HG03280 (cell line): ENCODE measurements at regions not wholly inside any gene's neighbourhood (a gene's known extent, or its start where the extent isn't known, plus 50 kb on each side); places are given as distances from the start of the nearest gene placed in this dataset.

ENCODE experiments used
- ATAC-seq: cut with Tn5 transposase; IDR thresholded peaks from one replicate; pipeline ENCODE4 v1.9.1; 2021; ENCODE audit warnings: mild to moderate bottlenecking, moderate library complexity; ENCODE audit not compliant: unreplicated experiment

DNA sequence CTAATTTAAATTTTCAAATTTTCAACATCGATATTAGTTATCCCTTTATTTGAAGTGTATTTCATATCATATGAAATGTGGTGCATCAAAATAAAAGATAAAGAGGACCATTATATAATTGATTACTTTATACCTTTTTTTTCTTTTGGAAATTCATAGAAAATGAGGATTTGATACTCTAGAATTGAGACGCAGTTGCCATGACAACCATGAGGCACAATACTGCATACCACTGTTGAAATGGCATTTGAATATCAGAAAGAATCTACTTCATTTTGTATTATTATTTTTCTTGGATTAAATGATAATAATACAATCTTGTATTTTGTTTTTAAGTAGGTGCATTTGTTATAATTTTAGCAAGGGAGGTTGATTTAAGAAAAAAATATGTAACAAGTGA is 323.1 kb downstream of the PCDH18 start:
- no peak for ATAC-seq

DNA sequence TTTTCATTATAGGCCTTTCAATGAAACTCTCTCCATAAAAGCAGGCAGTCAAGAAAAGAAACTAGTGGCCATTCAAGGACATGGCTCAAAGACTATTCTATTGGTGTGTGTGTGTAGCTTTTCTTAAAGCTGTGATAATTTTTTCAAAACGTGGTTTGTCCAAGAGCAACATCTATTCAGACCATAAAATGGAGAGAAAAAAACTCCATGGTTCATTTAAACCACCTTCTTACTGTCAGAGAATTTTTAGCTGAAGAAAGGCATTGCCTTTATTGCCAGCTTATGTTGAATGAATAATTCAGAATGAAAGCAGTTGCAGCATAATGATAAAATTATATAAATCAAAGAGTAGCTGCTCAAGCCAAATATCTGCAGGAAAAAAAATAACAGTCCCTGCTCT is 325.5 kb downstream of the PCDH18 start:
- ATAC-seq: no peak

DNA sequence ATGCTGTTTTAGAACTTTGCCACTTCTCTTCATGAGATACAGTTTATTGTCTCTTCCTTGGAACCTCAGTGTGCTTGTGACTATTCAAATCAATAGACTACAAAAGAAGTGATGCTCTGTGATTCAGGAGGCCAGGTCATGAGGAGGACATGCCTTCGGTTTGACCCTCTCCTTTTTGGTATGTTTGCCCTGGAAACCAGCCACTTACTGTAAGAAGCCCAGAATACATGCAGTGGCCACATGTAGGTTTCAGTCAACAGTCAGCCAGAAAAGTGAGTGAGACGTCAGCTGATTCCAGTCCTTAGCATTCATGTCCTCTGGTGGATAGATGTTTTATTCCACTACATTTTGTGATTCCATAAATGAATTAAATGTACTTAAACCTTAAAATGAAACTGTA is 328.7 kb downstream of the PCDH18 start:
- no peak for ATAC-seq

DNA sequence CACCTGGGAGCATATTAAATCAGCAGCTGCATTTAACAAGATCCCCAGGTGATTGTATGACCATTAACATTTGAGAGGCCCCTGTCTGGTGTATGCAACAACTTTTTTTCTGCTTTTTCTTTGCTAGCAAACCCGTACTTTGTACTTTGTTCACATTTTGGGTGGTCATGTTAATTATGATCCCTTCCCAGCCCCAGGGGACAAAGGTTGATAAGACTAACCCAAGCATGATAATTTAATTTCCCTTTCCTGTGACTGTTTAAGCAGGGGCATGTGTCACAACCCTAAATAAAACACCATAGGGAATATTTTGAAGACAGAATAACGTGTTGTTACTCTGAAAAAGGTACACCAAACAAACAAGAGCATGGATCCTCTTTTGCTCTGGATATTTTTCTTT is 332.0 kb downstream of the PCDH18 start:
- ATAC-seq: no peak

DNA sequence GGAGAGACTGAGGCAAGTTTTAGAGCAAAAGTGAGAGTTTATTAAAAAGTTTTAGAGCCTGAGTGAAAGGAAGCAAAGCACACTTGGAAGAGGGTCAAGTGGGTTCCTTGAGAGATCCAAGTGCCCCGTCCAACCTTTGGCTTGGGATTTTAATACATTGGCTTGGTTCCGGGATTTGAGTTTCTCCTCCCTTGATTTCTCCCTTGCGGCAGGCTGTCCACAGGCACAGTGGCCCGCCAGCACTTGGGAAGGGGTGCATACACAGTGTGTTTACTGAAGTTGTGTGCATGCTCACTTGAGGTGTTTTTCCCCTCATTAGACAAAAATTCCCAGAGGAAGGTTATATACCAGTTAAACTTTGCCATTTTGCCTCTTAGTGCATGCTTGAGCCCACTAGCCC is 333.5 kb downstream of the PCDH18 start:
- ATAC-seq: no peak

DNA sequence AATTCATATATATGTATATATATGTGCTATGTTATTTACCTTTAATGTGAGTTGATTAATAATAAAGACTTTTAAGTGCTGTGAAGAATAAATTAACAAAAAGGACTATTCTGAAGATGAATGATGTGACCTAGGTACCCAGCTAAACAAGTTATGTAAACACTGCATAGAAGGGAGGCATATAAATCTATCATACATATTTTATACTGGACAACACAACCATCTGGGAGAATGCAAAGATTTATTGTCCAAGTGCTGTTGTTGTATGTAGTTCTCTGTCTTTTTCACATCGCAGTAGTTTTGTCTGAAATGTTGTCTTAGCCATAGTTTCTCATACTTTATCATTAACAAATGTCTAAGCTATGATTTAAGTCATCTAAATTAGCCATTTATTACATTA is 337.6 kb downstream of the PCDH18 start:
- ATAC-seq: no peak

DNA sequence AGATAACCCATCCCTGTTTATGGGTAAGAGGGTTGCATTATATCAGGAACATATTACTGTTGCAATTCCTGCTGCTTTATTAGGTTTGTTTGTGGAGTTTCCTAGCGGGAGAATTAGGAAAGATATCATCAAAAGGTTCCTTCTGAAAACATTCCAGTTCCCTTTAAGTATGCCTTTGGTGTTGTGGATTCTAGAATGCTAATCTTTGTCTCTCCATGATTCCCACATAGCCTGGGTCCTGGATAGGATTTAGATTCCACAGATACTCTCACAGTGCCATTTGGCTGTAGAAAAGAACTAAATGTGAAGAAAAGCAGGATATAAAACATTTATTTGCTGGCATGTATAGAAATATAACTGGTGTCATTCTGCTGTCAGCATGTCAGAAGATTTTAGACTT is 338.7 kb downstream of the PCDH18 start:
- ATAC-seq: no peak

DNA sequence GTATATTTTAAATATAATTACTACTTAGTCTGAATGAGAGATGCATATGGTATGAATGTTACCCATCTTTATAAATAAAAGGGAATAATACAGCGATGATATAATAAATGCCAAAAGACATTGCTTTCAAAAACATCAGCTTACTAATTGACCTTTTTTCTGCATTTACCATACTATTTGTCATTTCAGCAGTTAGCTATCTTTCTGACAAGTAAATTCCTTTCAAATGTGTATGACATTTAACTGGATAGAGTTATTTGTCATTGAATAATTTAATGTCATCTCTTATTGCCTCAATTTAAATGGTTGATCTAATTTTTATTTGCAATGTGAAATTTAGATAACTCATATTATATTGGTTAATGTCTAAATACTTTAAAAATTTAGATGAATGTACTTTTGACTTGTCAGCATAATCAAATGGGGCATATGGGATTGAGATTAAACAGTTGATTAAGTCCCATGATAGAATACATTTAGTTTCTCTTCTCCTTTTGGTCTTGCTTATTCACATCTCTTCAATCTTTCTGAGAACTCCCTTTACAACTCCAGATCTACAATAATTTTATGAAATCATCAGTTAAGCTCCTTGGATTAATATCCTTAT is 350.9 kb downstream of the PCDH18 start:
- no peak for ATAC-seq

DNA sequence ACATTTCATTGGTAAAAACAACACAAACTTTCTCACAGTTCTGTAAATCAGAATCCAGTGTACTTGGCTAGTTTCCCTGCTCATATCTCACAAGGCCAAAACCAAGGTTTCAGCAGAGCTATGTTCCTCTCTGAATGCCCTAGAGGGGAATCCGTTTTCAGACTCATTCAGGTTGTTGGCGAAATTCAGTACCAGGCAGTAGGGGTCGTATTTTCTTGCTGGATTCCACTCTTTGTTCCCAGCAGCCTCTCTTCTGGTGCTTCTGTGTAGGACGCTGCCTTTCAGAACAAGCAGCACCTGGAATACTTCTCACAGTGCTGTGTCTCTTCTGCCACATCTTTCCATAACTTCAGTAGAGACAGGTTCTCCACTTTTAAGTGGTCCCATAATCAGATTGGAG is 351.9 kb downstream of the PCDH18 start:
- no peak for ATAC-seq

DNA sequence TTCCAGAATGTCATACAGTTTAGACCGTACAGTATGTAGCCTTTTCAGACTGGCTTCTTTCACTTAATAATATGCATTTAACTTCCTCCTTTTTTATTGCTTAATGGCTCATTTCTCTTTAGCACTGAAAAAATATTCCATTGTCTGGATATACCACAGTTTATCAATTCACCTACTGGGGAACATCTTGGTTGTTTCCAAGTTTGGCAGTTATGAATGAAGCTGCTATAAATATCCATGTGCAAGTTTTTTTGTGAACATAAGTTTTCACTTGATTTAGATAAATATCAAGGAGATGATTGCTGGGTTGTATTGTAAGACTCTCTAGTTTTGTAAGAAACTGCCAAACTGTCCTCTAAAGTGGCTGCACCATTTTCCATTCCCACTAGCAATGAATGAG is 375.5 kb downstream of the PCDH18 start:
- ATAC-seq: no peak

DNA sequence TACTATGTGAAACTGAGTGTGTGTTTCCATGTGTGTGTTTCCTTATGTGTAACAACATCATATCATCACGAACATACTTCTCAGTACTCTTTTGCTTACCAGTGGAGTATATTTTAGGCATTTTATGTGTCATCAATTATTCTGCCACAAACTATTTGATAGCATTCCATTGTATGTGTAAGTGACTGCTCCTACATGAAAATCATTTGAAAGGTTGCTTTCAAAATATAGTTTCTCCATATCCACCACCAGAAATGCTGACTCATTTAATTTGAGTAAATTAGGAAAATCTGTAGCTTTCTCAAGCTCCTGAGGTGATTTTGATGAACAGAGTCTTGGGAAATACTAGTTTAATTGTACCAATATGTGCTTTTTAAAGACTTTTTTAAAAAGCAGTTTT is 376.2 kb downstream of the PCDH18 start:
- ATAC-seq: no peak

DNA sequence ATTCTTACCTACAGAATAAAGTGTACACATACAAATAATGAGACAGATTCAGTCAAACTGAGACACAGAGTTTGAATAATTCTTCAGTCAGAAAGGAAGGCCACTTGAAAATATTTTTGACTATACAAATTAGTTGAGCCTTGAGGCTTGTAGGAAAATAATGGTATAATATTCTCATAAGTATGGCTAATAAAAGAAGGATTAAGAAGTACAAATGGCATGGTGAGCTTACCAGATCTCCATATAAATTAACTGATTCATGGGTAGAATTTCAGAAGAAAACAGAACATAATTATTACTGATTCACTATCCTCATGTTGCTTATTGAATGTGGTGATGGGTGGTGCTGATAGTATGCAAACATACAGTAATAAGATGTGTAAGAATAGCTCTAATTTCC is 401.1 kb downstream of the PCDH18 start:
- no peak for ATAC-seq

DNA sequence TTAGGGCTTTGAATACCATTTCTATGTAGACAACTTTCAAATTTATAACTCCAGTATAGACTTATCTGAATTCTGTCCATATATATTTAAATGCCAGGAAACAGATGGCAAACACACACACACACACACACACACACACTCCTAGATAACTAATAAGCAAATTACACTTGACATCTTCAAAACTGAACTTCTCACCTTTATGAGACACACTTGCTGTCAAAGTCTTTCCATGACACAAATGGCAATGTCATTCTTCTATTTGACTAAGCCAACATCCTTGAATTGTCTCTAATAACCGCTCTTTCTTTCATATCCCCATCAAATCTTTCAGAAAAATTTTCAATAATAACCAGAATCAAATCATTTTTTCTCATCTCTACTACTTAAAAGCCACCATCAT is 402.4 kb downstream of the PCDH18 start:
- ATAC-seq: no peak

DNA sequence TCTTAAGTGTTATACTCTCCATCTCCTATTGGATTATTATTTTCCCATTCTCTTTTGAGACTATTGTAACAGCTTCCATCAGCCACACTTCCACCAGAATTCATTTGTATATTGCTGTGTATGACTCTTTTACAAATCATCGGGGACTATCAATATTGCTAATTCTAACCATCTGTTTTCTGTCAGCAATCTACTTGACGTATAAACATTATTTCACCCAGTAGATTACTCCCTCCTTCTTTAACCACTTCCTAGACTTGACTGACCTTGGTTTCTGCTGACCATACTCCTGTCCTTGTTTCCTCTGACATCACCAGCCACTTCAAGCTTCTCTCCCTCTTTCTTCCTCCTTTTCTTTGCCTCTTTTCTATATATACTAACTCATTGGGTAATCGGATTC is 402.9 kb downstream of the PCDH18 start:
- ATAC-seq: no peak

DNA sequence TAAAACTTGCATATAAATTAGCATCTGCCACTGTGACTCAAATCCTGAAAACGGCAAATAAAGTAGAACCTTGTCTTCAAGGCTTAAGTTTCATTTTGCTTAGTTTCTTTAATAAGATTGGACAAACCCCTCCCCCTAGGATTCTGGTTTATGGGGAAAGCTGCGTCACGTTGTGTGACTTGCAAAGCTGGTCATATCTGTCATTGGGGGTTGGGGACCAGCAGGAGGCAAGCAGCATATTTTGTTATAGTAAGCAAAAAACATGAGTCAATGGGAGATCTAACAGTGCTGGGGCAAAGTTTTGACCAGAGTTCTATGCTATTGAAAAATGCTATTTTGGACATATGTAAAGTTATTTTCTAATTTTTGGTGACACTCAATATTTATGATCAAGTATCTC is 407.3 kb downstream of the PCDH18 start:
- no peak for ATAC-seq

DNA sequence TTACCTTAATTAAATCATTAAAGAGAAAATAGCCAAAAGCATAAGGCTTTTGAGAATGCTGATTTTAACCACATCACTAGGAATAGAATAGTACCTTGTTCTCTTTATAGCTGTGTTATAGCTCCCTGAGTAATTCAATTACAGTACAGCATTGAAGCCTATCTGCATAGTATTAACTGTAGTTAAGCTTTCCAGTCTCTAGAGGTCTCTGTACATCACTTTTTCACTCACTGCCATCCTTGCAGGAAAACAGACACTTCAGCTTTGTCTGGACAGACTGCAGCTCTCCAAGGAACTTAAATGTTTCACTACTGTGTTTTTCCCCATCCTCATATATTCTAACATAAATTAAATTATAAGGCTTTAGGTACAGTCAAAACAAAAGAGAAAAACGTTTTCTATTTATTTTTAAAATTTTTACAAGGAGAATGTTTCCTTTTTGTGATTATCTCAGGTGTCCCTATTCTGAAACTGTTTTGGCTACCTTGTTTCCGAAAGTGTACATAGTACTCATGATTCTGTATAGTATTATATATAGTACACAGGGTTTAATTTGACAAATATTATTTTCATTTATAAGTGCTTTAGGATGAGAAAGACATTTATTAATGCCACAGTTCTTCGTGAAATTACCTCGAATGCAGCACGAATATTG is 407.9 kb downstream of the PCDH18 start:
- peak; percentile 90 for ATAC-seq

DNA sequence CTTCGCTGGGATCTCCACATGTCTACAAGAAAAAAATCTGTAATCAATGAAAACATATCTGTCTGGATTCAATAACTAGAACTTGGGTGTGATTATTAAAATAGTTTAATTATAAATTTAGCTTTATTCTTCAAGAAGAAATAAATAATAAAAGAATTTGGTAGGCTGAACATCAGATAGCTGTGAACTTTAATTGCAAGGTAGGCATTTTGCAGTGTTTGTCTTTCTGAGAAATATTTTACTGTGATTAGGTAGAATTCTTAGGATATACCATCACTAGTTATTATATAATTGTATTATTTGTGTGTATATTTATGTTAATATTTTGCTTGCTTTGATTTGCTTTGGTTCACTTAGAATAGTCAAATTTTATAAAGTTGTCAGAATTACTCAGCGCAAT is 409.4 kb downstream of the PCDH18 start:
- ATAC-seq: no peak

DNA sequence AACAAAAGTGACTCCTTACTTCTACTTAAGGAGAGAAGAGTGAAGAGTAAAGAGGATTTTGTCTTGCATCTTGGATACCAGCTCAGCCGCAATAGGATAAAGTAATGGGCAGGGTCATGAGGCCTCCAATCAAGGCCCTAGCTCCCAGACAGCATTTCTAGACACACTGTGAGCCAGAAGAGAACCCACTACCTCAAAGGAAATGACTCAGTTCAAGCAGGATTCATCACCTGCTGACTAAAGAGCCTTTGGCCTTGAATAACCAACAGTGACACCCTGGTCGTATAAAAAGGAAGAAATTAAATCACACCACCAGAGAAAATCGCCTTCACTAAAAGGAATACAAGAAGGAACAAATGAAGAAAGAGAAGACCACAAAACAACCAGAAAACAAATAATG is 416.1 kb downstream of the PCDH18 start:
- no peak for ATAC-seq

DNA sequence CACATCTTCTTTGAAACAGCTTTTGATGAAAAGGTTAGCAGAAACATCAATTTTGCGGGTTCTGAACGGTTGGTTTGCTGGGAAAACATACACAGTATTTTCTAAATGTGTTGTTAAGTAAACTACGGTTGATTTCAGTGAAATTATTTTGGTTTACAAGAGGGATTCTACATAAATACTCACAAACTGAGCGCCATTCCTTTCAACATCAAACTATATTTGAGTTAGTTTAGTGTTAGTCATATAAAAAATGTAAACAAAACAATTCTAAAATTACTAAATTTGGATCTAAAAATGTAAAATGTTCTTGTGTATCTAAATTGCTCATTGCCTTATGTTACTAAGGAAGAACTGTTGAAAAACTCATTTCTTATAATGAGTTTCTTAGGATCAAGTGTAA is 425.6 kb downstream of the PCDH18 start:
- no peak for ATAC-seq

DNA sequence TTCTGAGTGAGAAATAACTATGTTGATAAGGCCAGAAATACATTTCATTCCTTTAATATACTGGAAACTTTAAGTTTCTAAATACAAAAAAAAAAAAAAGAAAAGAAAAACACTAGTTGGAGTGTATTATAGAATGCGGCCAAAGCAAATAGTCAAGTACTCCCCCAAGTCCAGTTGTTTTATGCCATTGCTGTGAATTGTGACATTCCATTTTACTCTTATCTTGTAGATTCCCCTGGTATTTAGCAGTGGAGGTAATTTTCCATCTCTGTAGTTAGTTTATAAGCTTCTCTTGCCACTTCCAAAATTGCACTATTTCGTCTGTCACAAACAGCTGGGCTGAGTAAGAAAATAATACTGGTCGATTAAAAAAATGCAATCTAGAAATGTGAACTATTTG is 426.0 kb downstream of the PCDH18 start:
- no peak for ATAC-seq

DNA sequence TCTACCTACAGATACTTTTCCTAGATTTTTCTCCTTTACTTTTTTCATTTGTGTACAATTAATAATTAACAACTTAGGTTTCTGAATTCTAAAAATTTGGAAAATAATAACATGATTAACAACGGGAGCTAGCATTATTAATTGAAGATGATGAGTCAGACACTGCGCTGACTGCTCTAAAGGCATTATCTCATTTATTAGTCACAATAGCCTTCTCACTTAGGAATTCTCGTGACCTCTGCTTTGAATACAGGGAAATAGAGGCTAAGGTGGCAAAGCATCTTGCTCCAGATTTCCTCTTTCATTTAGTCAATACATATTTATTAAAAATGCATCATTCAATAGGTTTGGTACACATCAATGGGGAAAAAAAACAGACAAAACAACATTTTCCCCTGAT is 441.3 kb downstream of the PCDH18 start:
- no peak for ATAC-seq

DNA sequence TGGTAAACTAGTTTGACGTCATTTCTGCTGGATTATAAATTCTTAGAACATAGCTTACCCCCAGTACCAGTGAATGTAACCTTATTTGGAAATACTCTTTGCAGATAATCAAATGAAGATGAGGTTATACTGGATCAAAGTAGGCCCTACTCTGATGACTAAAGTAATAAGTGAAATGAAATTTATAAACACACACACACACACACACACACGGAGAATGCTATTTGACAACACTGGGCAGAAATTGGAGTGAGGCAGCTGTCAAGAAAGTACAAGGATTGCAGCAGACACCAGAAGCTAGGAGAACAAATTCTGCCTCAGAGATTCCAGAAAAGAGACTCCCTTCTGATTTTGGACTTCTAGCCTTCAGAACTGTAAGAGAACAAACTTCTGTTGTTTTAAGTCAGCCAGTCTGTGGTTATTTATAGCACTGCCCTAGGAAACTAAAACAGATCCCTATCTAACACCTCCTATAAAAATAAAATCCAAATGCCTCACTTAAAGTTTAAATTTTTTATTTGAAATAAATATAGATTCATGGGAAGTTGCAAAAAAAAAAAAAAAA is 448.6 kb downstream of the PCDH18 start:
- ATAC-seq: no peak

DNA sequence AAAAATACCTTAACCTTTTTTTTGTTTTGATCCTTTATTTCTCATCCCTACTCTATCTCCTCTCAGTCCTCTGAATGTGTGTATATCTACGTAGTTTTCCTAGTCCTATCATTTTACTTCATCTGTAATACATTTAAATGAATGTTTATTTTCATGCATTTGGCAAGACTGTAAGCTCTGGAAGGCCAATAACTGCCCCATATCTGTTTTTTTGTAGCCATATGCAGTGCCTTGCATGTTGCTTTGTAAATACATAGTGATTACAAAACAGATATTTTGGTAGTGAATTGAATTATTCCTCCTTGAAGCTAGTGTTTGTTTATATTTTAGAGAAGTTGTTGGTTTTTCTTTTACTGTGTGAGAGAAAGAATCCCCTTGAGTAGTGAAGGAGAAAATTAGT is 450.2 kb downstream of the PCDH18 start:
- no peak for ATAC-seq
